GM23248 (cell line): ENCODE measurements at regions not wholly inside any gene's neighbourhood (a gene's known extent, or its start where the extent isn't known, plus 50 kb on each side); places are given as distances from the start of the nearest gene placed in this dataset.
"Not testable (repeated sequence)": the region's sequence is repeated elsewhere in the genome, so short reads cannot be mapped to it uniquely, and the experiment has no call there.

Experiments used
- EZH2 ChIP-seq: fragments of 200-600 bp; sonication (generic); IDR thresholded peaks from 2 replicates; pipeline ENCODE4 v1.6.1; 2018; ENCODE audit warnings: antibody characterized with exemption, mild to moderate bottlenecking; ENCODE audit not compliant: insufficient read depth, poor library complexity, severe bottlenecking
- EZH2phosphoT487 ChIP-seq: fragments of 200-600 bp; sonication (generic); IDR thresholded peaks from 2 replicates; pipeline ENCODE4 v1.6.1; 2018; ENCODE audit warnings: antibody characterized with exemption, moderate library complexity, mild to moderate bottlenecking, low read depth; ENCODE audit not compliant: insufficient read depth

DNA sequence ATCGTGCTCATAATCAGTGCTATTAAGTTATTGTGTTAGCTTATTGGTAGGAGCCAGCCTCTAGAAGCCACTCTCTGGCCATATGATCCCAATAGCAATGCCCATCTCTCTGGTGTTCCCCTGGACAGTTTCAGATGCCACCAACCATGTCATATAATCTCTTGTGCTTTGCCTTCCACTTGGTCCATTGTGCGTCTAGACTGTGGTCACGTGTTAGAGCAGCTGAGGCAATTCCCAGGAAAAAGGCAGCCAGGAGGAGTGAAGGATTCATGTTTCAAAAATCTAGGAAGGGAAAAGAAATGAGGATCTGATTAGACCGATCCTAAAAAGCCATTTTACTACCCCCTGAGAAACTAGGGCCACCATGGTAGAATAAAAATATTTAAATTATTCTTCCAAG lies 58.6 kb upstream of the AGAP9 start:
- TF ChIP-seq EZH2phosphoT487, EZH2: not testable (repeated sequence)
